B cell (primary cell): ENCODE measurements at regions not wholly inside any gene's neighbourhood (a gene's known extent, or its start where the extent isn't known, plus 50 kb on each side); places are given as distances from the start of the nearest gene placed in this dataset.

Source experiments
- EZH2 ChIP-seq: IDR thresholded peaks from 2 replicates; pipeline ENCODE4 v1.6.1; 2012; ENCODE audit warnings: borderline replicate concordance, low read depth, mild to moderate bottlenecking, moderate library complexity, low read length; ENCODE audit not compliant: insufficient read depth, poor library complexity, severe bottlenecking
- TF ChIP-seq, protein P1 (sequence below): fragments of 200-600 bp; IDR thresholded peaks from one replicate; pipeline ENCODE4 v1.8.0; 2022; ENCODE audit warnings: antibody characterized with exemption, mild to moderate bottlenecking

DNA sequence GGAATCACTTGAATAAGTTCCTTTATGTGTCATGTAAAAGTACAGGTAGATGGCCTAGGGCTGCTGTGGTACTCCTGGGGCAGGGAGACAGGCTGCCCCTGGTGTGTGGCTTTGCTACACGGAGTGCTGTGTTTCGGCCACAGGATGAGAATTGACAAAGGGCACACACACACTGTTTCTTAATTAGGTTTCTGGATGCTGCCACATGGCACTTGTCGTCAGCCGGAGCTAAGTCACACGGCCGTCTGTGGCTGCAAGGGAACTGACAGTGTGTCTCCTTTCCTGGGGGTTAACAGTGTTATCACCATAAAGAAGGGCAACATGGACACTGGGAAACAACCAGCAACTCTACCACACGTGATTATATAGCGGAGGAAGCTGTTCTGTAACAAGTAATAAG is 55.7 kb upstream of the CREB5 start:
- TF ChIP-seq, protein P1, sequence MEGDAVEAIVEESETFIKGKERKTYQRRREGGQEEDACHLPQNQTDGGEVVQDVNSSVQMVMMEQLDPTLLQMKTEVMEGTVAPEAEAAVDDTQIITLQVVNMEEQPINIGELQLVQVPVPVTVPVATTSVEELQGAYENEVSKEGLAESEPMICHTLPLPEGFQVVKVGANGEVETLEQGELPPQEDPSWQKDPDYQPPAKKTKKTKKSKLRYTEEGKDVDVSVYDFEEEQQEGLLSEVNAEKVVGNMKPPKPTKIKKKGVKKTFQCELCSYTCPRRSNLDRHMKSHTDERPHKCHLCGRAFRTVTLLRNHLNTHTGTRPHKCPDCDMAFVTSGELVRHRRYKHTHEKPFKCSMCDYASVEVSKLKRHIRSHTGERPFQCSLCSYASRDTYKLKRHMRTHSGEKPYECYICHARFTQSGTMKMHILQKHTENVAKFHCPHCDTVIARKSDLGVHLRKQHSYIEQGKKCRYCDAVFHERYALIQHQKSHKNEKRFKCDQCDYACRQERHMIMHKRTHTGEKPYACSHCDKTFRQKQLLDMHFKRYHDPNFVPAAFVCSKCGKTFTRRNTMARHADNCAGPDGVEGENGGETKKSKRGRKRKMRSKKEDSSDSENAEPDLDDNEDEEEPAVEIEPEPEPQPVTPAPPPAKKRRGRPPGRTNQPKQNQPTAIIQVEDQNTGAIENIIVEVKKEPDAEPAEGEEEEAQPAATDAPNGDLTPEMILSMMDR: no peak
- TF ChIP-seq EZH2: no peak
